NCI-H1105 treated with DMSO at 0.1 percent for 48 hours (cell line): ENCODE measurements at regions not wholly inside any gene's neighbourhood (a gene's known extent, or its start where the extent isn't known, plus 50 kb on each side); places are given as distances from the start of the nearest gene placed in this dataset.
A peak's percentile ranks its signal among the peaks of the same experiment; 100 is the strongest.

Source experiments
- DNase-seq: peaks from one replicate; lab custom pipeline; 2025; lab: John Stamatoyannopoulos, UW

DNA sequence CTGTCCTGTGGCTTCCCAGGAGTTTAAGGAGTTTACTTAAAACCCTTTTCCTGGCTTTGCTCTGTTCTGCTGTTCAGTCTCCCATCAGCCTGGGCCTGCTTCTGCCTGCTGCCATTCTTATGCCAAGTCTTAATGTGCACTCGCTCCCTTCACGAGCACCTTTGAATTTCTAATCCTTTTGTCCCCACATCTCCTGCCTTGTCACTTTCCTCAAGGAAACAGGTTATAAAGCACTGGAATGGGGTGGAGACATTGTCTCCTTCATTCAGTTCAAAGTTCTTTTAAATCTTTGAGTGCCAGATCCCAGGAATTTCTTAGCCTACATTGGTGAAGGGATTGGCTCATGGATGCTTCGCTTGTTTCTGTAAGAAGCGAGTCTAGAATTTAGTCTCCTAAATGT lies 87.2 kb upstream of the LIFR start:
- no peak for DNase-seq

DNA sequence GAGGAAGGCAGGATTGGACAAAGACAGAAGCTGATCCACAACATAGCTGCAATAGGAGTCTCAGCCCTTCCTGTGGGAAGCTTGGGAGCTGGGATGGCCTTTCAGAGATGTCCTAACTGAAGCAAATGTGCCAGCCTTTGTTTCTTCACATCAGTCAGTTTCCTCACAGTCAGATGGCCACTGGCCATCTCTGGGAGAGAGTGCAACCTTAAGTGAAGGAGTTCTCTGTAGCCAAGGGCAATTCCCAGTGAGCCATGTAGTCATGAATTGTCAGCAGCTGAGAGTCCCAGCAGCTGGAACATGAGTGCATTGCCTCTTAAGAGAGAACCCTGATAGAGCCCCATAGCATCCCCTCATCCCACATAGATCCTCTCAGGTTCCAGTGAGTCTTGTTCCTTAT lies 89.1 kb upstream of the LIFR start:
- no peak for DNase-seq

DNA sequence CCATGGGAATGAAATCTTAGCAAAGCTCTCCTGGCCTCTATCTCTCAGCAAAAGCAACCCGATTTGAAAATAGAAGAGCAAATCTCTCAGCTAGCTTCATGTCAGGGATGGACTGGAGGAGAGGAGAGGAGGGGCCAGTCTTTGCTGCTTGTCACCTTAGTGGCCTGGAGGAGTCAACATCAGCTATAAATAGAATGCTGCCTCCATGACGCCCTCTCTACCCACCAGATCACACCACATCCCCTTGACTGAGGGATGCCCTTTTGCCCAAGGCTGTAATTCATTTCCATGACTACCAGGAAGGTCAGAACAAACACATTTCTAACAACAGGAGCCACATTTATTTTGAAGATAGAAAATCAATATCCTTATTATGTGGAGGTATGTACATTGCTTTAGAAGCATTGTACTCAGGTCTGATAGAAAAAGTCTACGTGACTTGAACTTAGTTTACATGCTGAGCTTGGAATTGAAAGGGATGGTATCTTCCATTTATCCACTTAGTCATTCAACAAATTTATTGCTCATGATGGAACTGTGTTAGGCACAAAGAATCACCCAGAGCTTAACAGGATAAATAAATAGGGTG lies 92.4 kb upstream of the LIFR start:
- no peak for DNase-seq

DNA sequence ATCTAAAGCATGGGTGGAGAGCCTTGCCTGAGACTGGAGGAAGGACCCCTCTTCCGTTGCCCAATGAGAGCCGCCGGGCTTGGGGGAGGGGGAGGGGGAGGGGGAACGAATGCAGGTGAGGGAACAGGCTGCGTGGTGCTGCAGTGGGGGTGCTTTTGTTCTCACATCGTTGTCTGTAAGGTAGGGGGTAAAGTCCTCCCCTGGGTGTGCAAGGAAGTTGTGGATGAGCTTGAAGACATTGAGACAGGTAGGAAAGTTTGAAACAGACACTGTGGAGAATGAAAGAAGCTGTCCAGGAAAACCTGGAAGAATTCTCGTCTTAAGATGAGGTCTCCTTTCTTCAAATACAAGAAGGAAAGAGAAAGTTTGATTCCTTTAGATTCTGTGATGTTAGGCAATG lies 94.1 kb upstream of the LIFR start:
- DNase-seq = no peak

DNA sequence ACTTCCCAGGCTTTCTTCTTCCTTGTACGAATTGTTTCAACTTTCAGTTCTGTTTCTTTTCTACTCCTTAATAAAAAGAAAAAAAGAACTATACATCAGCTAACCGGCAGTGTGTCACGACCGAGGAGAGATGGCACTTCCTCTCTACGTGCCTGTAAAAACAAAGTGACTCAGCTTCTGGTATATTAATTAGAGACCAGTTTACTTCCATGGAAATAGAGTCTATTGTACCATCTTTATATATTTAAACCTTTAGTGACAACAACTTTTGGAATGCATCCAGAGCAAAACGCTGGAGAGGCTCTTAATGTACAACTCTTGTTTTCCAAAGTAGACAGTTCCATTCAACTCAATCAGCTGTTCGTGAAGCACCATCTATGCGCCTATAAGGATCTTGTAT lies 94.5 kb upstream of the LIFR start:
- DNase-seq = peak; percentile 77

DNA sequence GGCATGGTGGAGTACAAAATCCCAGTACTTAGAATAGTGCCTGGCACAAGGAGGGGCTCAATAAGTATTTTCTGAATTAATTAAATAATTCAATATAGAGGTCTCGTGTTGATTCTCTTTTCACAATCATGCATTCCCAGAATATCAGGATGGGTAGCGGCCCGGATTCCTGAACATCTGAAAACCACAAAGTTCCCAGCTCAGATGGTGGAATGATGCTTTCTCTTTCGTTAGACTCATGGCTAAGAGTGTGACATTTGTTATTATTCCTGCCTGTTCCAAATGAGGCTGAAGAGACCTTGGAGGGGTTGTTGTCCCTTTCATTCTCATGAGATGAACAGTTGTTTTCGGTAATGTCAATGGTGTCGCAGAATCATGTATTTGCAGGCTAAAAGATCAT lies 95.4 kb upstream of the LIFR start:
- no peak for DNase-seq

DNA sequence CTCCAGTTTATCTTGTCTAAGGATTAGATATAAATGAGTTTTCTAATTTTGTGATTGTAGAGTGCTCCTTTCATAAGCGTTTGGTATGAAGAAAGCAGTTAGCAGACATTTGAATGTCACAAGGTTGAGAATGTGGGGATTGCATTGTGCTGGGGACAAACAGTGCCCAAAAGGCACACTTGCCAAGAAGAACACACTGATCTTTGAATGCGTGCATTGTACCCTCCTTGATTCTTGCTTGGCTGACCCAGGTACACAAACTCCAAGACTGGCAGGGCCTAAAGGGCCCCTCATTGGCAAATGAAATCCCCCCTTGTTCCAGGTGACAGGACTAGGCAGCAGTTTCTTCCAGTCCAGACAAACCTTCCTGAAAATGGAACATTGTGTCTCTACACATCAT lies 96.9 kb upstream of the LIFR start:
- no peak for DNase-seq

DNA sequence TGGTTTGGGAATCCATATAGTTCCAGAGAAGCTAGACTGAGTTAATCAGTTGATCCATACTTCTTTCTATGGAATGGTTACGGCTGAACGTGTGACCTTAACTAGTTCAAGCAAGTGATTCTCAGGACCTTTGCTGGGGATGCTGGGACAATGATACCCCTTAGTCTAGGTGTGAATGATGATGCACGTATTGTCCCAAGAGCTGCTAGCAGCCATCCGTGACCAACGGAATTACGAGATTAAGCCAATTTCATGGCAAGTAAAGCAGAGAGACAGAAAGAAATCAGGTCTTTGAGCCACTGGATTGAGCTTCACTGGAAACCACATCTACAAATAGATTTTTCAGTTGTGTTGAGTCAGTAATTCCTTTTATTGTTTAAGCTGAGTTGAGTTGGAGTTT lies 99.2 kb upstream of the LIFR start:
- no peak for DNase-seq

DNA sequence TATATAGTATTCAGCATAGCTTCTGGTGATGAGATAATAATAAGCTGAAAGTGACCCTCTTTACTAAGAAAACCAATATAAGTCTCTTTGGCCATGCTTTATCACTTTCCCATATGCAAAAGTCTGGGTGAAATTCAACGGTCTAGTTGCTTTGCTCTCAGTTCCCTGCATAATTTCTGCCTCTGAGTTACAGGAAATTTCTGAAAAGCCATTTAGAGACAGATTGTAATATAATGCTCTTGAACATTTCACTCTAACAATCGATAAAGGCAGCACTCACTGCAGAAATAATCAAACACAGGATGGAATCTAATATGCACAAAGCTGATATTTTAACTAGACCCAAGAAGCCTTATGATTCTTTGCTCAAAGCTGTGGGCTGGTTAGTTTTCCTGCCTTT lies 100.1 kb upstream of the LIFR start:
- no peak for DNase-seq

DNA sequence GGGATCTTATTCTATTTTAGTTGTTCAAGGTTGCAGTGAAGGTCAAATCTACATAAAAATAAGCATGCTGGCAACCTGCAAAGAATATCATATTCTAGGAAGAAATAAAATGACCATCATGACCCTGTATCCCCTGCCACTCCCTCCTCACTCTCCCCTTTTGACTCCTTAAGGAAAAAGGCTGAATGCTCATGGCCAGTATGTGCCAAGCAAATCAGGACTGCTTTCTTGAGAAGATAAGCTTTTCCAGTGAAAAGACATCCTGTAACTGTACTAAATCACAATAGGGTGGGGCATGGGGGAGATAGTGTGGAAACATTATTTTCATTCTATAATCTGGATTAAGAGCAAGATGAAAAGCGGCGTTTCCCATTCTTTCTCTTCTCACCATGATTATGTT lies 100.6 kb upstream of the LIFR start:
- no peak for DNase-seq

DNA sequence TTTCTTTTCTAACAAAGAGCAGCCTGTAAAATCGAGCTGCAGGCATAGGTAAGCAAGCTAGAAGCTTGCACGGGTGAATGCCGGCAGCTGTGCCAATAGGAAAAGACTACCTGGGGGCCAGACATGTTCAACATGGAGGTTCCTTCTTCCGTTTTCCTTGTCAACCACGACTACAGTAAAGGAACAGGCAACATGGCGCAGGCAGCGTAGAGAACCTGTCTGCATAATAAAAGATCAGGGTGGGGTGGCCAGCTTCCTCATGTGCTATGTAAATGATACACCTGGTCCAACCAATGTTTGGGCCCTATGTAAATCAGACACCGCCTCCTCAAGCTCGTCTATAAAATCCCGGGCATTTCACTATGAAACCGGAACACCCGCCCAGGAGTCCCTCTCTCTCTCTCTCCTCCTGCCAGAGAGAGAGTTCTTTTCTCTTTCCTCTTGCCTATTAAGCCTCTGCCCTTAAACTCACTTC lies 103.8 kb upstream of the LIFR start:
- DNase-seq = peak; percentile 99

DNA sequence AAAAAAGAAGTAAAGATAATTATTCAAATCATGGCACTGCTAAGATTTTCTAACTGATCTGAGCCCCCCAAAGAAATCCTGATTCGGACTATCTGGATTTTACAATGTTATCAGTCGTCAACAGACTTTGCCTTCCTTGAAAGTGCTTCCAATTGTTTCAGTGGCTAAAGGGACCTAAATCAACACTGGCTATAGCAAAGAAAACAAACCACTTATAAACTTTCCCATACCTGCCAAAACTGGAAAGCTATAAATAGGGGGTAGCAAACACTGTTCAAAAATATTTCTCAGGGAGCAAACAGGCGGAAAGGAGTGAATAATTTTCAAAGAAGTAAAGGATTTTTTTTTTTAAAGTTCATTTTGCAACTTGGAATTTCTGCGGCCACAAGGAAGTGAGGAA lies 105.6 kb upstream of the LIFR start:
- DNase-seq = no peak

DNA sequence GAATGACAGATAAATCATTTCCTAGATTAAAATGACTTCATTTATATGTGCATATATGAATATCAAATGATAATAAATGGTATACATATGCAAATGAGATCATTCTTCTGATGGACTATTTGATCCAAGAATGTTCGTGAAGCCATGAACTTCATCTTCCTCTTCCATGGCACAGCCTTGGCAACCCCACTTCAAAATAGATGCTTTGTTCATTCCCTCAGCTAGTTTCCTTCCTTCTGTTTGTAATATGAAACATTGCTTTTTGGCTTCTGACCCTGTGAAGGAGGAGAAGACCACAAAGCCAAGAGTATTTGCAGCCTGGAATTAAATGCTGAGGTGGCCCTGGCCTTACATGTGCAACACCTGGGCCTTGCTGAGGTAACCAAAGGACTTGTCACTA lies 106.8 kb upstream of the LIFR start:
- no peak for DNase-seq

DNA sequence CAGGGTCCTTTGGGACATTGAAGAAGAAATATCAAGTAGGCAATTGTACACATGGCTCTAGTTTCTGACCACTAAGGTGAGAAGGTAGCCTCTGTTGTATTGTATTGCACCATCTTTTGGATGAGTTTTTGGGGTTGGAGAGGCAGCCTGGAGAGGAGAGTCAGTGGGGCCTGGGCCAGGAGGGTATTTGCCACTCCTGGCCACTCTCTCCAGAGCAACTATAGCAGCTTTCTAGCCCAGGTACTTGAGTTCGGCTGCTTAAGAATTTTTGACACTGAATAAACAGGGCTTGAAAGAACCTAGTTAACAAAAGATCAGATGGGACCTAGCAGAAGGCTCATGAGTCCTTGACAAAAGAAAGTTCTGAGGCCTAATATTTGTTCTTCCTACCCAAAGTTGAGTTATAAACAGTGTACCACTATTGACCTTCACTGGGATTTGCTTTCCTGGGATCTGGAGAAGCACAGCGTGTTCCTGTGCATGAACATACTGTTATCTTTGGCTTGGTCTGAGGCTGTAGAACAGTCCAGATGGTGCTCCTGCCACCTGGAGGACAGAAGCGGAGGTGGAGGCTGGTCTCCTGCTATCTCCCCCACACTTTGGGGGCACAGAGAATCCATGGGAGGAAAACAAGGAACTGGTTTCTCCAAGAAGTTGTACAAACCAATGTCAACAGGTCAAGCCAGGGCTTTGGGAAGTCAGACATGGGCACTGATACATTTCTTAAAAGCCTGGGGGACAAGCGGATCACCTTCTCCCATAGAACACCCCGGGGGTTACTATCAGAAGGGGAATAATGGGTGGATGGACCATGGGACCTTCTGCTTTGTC lies 110.4 kb upstream of the LIFR start:
- DNase-seq = no peak

DNA sequence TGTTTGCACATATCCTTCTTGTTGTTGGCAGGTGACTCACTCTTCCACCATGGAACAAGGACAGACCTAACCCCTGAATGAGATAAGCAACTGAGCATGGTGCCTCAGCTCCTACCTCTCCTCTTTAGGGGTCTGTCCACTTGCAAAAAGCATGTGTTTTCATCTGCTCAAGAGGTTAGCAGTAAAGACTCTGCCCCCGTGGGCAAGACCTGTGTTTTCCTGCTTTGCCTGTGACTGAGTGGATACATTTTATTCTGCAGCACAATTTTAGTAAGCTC lies 111.0 kb upstream of the LIFR start:
- no peak for DNase-seq

DNA sequence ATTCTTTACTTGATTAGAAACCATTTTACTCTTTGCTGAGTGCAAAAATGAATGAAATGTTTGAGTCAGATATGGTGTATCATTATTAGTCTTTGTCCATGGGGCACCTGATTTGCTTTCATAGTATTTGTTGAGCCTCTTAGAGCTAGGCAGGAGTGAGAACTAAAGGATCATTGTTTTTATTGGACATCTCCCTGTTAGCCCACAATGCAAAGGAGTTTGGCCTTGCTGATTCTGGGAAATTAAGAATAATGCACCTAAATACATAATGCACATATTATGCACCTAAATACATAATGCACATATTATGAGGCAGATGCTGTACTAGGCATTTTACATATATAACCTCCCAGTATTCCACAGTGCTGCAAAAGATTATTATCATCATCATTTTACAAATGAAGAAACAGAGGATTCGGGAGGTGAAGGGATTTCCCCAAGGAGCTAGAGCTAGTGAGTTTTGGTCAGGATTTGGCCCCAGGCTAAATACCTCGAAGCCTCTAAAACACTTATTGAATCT lies 113.0 kb upstream of the LIFR start:
- no peak for DNase-seq

DNA sequence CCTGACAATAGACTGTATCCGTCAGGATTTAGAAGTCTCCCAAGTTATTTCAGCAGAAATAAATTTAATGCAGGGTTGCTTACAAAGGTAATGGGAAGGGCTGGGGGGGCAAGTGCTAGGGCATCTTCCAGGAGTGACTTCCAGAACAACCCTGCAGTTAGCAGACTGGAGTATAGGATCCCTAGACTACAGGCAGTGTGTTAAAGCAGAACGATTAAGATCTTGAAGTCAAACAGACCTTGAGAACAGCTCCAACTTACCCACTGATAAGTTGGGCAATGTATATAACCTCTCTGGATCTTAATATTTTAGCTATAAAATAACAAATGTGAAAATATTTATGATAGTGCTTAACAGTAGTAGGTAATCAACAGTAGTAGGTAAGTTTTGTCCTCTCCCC lies 113.6 kb upstream of the LIFR start:
- DNase-seq = no peak

DNA sequence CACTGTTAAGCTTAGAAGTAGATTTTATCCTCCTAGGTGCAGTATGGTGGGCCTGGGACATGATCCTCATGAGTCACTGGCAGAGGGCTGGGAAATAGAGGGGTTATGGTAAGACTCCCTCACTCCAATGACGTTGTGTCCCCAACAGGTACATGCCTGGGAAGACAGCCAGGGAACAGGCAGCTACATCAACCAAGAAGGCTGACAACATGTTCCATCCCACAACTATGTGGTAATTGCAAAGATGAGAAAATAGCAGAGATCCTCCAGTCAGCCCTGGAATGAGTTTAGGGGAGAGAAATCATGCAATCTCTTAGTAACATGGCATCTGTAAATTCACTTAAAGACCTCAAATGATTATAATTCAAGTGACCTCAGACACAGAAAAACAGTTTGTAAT lies 114.4 kb upstream of the LIFR start:
- no peak for DNase-seq

DNA sequence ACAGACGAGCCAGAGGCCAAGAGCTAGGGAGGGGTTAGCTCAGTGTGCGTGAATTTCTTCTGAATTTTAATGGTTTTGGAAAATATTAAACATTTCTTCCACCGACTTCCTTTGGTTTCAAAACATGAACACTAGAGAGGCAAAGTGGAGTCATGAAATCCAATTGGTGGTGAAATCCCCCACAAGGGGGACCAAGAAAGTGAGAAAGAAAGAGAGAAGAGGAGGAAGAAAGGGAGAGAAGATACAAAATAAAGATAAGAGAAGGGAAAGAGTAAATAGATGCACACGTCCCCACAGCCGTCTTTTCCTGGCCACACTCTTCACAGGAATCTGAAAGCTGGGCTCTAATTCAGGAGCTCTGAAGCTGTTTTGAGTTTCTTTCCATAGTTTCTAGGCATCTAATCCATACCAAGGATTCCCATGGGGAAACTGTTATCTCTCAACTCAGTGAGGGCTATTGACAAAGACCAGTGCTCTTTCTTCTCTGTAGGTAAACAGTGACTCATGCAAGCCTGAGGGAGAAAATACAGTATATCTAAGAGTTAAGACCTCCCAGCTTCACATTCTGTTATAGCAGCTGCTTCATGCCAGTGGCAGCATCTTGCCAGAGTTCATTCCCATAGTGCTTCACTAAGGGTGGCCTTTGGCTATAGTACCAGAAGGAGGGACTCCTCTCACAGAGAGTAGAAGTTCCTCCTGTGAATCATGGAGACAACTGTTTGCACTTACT lies 115.8 kb upstream of the LIFR start:
- DNase-seq = no peak

DNA sequence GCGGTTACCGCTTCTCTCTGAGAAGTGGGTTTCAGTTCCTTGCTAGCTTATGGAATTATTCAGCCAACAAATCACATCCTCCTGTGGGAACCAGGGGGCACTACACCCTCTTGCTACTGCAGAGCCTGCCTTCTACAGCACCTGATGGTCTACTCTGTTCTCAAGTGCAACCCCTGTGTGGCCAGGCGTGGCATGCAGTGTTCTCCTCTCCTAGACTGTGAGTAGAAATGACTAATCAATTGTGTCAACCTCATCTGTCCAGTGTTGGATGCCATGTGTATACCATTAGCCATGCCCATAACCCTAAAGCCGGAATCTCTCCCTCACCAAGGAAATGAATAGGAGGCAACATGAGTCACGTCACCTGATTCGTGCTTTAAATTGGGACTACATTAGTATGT lies 117.2 kb upstream of the LIFR start:
- no peak for DNase-seq

DNA sequence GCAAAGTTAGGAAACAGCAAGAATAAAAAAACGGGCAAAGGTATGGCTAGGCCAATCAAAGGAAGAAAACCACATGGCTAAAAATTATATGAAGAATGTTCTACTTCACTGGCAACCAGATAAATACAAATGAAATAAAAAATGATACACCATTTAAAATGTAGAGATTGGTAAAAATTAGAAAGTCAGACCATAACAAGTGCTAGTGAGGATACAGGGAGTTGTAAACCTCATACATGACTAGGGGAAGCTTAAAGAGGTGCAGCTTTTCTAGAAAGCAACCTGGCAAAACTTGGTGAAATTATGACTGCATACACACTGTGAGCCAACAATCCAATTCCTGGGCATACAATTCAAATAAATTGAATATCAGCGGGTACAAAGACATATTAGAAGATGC lies 119.0 kb upstream of the LIFR start:
- no peak for DNase-seq

DNA sequence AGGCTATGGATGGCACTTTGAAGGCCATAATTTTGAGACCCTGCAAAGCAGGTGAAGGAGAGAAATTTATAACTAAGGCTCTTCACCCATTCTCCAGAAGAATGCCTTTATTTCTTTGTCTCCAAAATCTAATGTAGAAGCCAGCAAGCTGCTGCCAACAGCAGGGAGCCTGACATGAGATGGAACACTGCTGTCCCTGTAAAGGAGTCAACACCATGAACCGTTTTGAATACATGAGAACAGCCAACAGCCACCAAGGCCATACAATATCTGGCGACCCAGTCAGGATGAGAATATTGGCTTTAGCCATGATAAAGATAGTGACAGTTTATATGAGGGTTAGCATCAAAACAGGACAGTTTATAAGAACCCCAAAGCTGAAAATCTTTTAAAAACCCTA lies 121.2 kb upstream of the LIFR start:
- no peak for DNase-seq

DNA sequence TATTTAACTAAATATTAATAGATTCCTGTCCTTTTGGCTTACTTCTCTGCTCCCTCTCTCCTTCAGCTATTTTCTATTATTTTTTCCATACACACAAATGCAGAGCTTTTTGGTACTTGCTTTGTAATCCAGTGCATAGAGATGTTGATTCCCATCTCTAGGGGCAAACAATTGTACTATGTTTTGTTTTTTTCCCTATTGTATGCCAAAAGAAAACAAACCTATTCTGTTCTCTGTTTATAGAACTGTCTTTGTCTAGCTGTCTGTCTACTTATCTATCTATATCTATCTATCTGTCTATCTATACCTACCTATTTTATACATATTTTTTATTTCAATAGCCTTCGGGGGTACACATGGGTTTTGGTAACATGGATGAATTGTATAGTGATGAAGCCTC lies 121.6 kb upstream of the LIFR start:
- DNase-seq = no peak
